GM12878 (cell line): ENCODE measurements at regions not wholly inside any gene's neighbourhood (a gene's known extent, or its start where the extent isn't known, plus 50 kb on each side); places are given as distances from the start of the nearest gene placed in this dataset.

ENCODE experiments used
- CBX5 ChIP-seq: sonication (generic); IDR thresholded peaks from 2 replicates; pipeline ENCODE4 v1.6.1; 2016; ENCODE audit warnings: low read depth, moderate library complexity, mild to moderate bottlenecking, inconsistent platforms
- CREB1 ChIP-seq: IDR thresholded peaks from 2 replicates; pipeline ENCODE4 v1.6.1; 2012; ENCODE audit warnings: low read depth, mild to moderate bottlenecking, inconsistent platforms
- JUND ChIP-seq: IDR thresholded peaks from 2 replicates; pipeline ENCODE4 v1.6.1; 2012; ENCODE audit warnings: low read depth, mild to moderate bottlenecking, low read length, improper control_type of control experiment, moderate library complexity
- POLR2AphosphoS5 ChIP-seq: IDR thresholded peaks from 2 replicates; pipeline ENCODE4 v1.6.1; 2011; ENCODE audit warnings: mild to moderate bottlenecking, low read length, inconsistent platforms
- SUPT20H ChIP-seq: IDR thresholded peaks from 2 replicates; pipeline ENCODE4 v1.6.1; 2011; ENCODE audit warnings: low read depth, mild to moderate bottlenecking, low read length, moderate library complexity, borderline replicate concordance; ENCODE audit not compliant: control insufficient read depth
- TBL1XR1 ChIP-seq: IDR thresholded peaks from 2 replicates; pipeline ENCODE4 v1.6.1; 2012; ENCODE audit warnings: low read depth, low read length, improper control_type of control experiment
- ZNF622 ChIP-seq: fragments of 450-650 bp; IDR thresholded peaks from 2 replicates; pipeline ENCODE4 v1.6.1; 2017; ENCODE audit warnings: mild to moderate bottlenecking, inconsistent platforms

DNA sequence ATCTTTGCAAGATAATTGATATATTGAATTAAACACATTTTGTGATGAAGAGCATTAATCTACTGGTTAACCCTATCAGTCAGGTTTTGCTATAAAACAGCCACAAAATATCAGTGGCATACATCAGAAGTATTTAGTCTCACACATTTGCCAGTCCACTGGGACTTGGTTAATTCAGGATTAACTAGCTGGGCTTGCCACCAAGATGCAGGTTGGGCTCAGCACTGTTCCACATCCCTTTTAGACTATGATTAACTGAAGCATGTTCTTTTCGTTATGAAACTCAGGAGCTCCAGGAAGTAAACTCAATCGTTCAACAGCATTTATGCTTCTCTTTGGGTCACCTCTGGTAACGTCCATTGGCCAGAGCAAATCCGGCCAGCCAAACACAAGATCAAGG lies 538.1 kb upstream of the HS3ST1 start:
- TF ChIP-seq CBX5 (no peak), ZNF622 (no peak), POLR2AphosphoS5 (no peak), JUND (no peak), CREB1 (no peak), TBL1XR1 (no peak), SUPT20H (no peak)
